Stomach (tissue), 8 donors: ENCODE measurements at regions not wholly inside any gene's neighbourhood (a gene's known extent, or its start where the extent isn't known, plus 50 kb on each side); places are given as distances from the start of the nearest gene placed in this dataset.

Experiments
- DNase-seq, 2 donors: peaks; one replicate each; pipeline versions ENCODE4 v3.0.0 to v3.0.0-alpha.2; 2013 to 2019
- H3K27ac ChIP-seq, 5 donors: fragments of 200-600 bp in 4 of 5; sonication (generic) in 4 of 5; one replicate each; pipeline ENCODE4 v1.5.1; 2013 to 2019; ENCODE audit warnings: mild to moderate bottlenecking in 1 of 5, moderate library complexity in 1 of 5
- H3K27me3 ChIP-seq, 3 donors: fragments of 200-600 bp; sonication (generic); one replicate each; pipeline ENCODE4 v1.5.1; 2017 to 2019; ENCODE audit warnings: mixed run types in 1 of 3
- H3K36me3 ChIP-seq, 4 donors: fragments of 200-600 bp; sonication (generic); 1 replicate in 3 of 4; 2 replicates in 1 of 4; pipeline ENCODE4 v1.5.1; 2016 to 2019
- H3K4me1 ChIP-seq, 4 donors: fragments of 200-600 bp; sonication (generic); one replicate each; pipeline ENCODE4 v1.5.1; 2016 to 2019
- H3K4me3 ChIP-seq, 4 donors: fragments of 200-600 bp; sonication (generic) in 3 of 4; one replicate each; pipeline ENCODE4 v1.5.1; 2016 to 2019; ENCODE audit warnings: mild to moderate bottlenecking in 1 of 4
- H3K9me3 ChIP-seq, 4 donors: fragments of 200-600 bp; sonication (generic); one replicate each; pipeline ENCODE4 v1.5.1; 2016 to 2019
- EP300 ChIP-seq: sonication (generic); formaldehyde crosslinking; IDR thresholded peaks from one replicate; pipeline ENCODE4 v1.6.1; 2017; ENCODE audit warnings: antibody characterized with exemption
- POLR2A ChIP-seq, 4 donors: fragments of 450-650 bp; IDR thresholded peaks; one replicate each; pipeline ENCODE4 v1.6.1; 2016; ENCODE audit warnings: antibody characterized with exemption in 4 of 4, control low read depth in 2 of 4, mild to moderate bottlenecking in 1 of 4, moderate library complexity in 1 of 4
- POLR2AphosphoS5 ChIP-seq, 3 donors: sonication (generic); formaldehyde crosslinking; IDR thresholded peaks; one replicate each; pipeline ENCODE4 v1.6.1; 2016; ENCODE audit warnings: antibody characterized with exemption in 3 of 3
- WGBS, 5 donors: extraction: QIAGEN DNeasy Blood & Tissue Kit in 3 of 5; methylation state at CpG; one replicate each; pipeline versions ENCODE4 v1.1.5 to v1.1.7; 2013 to 2018; 5-methylcytosine and 5-hydroxymethylcytosine counted together
- intact Hi-C: fragments of 100-400 bp; cut with DNase I; formaldehyde crosslinking; loops from one replicate; pipeline ENCODE4 v1.15.1; 2023; ENCODE audit warnings: low total_unique reads
- TF ChIP-seq, protein P1 (sequence below), 7 experiments: fragments of 450-650 bp in 4 of 7; fragments of 200-600 bp in 3 of 7; sonication (generic) in 3 of 7; IDR thresholded peaks; one replicate each; pipeline ENCODE4 v1.5.1; 2016 to 2019; ENCODE audit warnings: antibody characterized with exemption in 7 of 7, control low read depth in 2 of 7, mild to moderate bottlenecking in 1 of 7
- donor health status: healthy with polysubstance abuse.
- donor health status: Bipolar disorder and iron deficiency.
- donor health status: healthy.

DNA sequence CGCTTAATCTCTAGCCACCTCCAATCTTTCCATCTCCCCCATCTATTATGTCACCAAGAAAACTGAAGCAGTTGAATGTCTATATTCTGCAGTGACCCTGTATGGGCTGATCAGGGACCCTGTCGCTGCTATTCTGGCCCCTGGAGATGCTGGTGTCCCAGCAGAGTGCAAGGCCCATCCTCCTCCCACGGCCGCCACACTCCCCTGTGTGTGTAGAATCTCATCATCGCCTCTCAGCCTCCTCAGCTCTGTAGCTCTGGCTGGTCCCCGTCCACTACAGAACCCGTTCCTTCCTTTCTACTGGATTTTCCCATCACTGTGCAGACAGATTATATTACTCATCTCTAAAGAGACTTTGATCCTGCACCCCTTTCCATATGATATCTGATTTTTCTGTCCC is 235.8 kb upstream of the PFKP start:
- TF ChIP-seq, protein P1, sequence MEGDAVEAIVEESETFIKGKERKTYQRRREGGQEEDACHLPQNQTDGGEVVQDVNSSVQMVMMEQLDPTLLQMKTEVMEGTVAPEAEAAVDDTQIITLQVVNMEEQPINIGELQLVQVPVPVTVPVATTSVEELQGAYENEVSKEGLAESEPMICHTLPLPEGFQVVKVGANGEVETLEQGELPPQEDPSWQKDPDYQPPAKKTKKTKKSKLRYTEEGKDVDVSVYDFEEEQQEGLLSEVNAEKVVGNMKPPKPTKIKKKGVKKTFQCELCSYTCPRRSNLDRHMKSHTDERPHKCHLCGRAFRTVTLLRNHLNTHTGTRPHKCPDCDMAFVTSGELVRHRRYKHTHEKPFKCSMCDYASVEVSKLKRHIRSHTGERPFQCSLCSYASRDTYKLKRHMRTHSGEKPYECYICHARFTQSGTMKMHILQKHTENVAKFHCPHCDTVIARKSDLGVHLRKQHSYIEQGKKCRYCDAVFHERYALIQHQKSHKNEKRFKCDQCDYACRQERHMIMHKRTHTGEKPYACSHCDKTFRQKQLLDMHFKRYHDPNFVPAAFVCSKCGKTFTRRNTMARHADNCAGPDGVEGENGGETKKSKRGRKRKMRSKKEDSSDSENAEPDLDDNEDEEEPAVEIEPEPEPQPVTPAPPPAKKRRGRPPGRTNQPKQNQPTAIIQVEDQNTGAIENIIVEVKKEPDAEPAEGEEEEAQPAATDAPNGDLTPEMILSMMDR (IDR thresholded peaks at IDR 0.05), result no peak
- TF ChIP-seq POLR2A (IDR thresholded peaks at IDR 0.05), result no peak
- no peak for TF ChIP-seq POLR2AphosphoS5 (IDR thresholded peaks at IDR 0.05)
- TF ChIP-seq EP300, result no peak
- DNase-seq, result no peak
- H3K4me1 ChIP-seq, result no peaks in the 10 kb centered on the region
- peaks cover 0 to 4% (median 0%) of the 10 kb centered on the region in 3 donors for H3K27me3 ChIP-seq
- no peaks in the 10 kb centered on the region for H3K36me3 ChIP-seq
- intact Hi-C loops, result no loop called here
- no peak overlapping the region for H3K27ac ChIP-seq
- no peak overlapping the region for H3K4me3 ChIP-seq
- WGBS, 5 donors, result 80 to 83% (median 81%) methylated on average over 7 of the region's 7 CpGs
- H3K9me3 ChIP-seq, result peaks cover 0 to 9% (median 3%) of the 10 kb centered on the region in 4 donors

DNA sequence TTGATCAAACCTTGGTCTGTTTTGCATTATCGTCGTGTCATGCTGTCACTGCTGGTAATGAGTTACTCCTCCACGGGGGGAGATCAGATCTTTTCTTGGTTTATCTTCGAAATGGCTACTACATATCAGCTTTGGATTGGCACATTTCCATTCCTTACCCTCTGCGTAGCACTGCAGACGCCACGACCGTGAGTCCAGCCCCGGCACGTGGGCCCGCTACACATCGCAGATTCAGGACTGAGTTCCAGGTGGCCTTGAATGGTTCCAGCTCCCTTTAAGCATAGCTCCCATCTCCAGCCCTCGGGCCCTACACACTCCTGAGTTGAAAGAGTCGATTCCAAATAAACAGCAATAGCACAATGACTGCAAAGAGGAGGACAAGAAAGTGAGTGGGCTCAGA is 238.6 kb upstream of the PFKP start:
- H3K27me3 ChIP-seq, result no peaks in the 10 kb centered on the region
- no peaks in the 10 kb centered on the region for H3K36me3 ChIP-seq
- TF ChIP-seq, protein P1 (IDR thresholded peaks at IDR 0.05), result no peak
- TF ChIP-seq POLR2A (IDR thresholded peaks at IDR 0.05), result no peak
- H3K4me3 ChIP-seq, result no peak overlapping the region
- H3K9me3 ChIP-seq, result peaks cover 0 to 9% (median 3%) of the 10 kb centered on the region in 4 donors
- no peak for DNase-seq
- H3K4me1 ChIP-seq, result no peaks in the 10 kb centered on the region
- H3K27ac ChIP-seq, result no peak overlapping the region
- 82 to 87% (median 85%) methylated on average over 14 of the region's 14 CpGs for WGBS, 5 donors
- intact Hi-C loops, result no loop called here

DNA sequence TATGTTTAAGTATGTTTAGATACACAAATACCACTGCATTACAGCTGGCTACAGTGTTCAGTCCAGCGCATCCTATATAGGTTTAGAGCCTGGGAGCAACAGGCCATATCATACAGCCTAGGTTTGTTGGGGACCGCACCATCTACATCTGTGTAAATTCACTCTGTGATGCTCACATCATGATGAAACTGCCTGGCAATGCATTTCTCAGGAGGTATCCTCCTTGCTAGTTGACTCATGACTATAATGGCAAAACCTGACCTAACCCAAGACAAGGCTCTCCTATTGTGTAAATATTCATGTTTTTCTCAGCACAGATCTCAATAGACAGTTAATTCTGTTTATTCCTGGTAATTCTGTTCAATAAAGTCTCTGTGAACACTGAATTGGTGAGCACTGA is 240.7 kb upstream of the PFKP start:
- no peak for DNase-seq
- Histone ChIP-seq H3K36me3 (no peaks in the 10 kb centered on the region), H3K27me3 (no peaks in the 10 kb centered on the region), H3K27ac (no peak overlapping the region), H3K9me3 (peaks cover 0 to 9% (median 3%) of the 10 kb centered on the region in 4 donors), H3K4me1 (no peaks in the 10 kb centered on the region), H3K4me3 (no peak overlapping the region)
- WGBS, 5 donors, result 50 to 80% (median 50%) methylated on average over 2 of the region's 2 CpGs
- TF ChIP-seq POLR2A (IDR thresholded peaks at IDR 0.05) (no peak), POLR2AphosphoS5 (IDR thresholded peaks at IDR 0.05) (no peak), EP300 (no peak)
- TF ChIP-seq, protein P1 (IDR thresholded peaks at IDR 0.05), result no peak
- intact Hi-C loops, result no loop called here

DNA sequence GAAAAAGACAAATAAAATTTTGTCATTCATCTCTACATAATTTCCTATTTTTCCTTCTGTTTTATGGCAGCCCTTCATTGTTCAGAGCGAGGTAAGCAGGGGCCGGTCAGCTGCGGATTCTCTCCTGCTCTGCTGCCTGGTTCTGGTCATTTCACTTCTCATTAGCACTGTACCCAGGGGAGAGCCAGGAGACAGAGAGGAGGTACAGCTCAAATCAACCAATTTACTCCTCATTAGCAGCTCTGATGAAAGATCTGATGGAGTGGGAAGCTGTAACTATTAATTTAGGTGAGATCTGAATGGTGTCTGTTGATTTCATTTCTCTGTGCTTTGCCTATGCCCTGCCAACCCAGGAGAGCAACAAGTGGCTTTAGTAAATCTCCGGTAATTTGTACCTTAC is 241.5 kb upstream of the PFKP start:
- Histone ChIP-seq H3K4me1 (no peaks in the 10 kb centered on the region), H3K9me3 (peaks cover 0 to 9% (median 3%) of the 10 kb centered on the region in 4 donors), H3K27me3 (no peaks in the 10 kb centered on the region), H3K4me3 (no peak overlapping the region), H3K27ac (no peak overlapping the region), H3K36me3 (no peaks in the 10 kb centered on the region)
- WGBS, 5 donors, result 88 to 95% (median 91%) methylated on average over 4 of the region's 4 CpGs
- intact Hi-C loops, result no loop called here
- DNase-seq, result no peak
- TF ChIP-seq EP300 (no peak), POLR2A (IDR thresholded peaks at IDR 0.05) (no peak), POLR2AphosphoS5 (IDR thresholded peaks at IDR 0.05) (no peak)
- TF ChIP-seq, protein P1 (IDR thresholded peaks at IDR 0.05), result no peak
